ENCODE measurements at regions not wholly inside any gene's neighbourhood (a gene's known extent, or its start where the extent isn't known, plus 50 kb on each side); places are given as distances from the start of the nearest gene placed in this dataset.

DNA sequence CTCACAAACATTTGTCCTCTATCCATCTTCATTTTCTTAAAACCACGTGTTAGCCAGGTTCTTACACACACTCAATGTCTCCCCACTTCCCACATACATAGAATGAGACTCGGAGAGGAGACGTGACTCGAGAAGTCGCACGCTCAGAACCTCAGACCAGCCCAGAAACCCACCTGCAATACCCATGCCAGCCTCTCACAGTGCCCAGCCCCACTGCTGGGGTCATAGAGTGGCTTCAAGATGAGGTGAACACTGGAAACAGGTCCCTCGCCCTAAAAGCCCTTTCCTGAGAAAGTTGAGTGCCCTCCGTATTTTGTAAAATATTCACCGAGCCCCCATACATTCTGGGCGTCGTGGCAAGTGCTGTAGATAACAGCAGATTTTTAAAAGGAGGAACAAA is 487.4 kb downstream of the EIPR1 start:
- WGBS, 2 donors = 88 to 90% methylated on average over 11 of the region's 11 CpGs
- H3K27me3 ChIP-seq = no peaks in the 10 kb centered on the region
- H3K4me1 ChIP-seq = no peaks in the 10 kb centered on the region
- H3K4me3 ChIP-seq = no peak overlapping the region
- H3K27ac ChIP-seq = no peak overlapping the region
- TF ChIP-seq POLR2A (IDR thresholded peaks at IDR 0.05) (no peak), POLR2AphosphoS5 (IDR thresholded peaks at IDR 0.05) (no peak), EP300 (IDR thresholded peaks at IDR 0.05) (no peak)
- TF ChIP-seq, protein P1, sequence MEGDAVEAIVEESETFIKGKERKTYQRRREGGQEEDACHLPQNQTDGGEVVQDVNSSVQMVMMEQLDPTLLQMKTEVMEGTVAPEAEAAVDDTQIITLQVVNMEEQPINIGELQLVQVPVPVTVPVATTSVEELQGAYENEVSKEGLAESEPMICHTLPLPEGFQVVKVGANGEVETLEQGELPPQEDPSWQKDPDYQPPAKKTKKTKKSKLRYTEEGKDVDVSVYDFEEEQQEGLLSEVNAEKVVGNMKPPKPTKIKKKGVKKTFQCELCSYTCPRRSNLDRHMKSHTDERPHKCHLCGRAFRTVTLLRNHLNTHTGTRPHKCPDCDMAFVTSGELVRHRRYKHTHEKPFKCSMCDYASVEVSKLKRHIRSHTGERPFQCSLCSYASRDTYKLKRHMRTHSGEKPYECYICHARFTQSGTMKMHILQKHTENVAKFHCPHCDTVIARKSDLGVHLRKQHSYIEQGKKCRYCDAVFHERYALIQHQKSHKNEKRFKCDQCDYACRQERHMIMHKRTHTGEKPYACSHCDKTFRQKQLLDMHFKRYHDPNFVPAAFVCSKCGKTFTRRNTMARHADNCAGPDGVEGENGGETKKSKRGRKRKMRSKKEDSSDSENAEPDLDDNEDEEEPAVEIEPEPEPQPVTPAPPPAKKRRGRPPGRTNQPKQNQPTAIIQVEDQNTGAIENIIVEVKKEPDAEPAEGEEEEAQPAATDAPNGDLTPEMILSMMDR (IDR thresholded peaks at IDR 0.05) = no peak
- H3K36me3 ChIP-seq = no peaks in the 10 kb centered on the region
- no peak for DNase-seq
- intact Hi-C loops (cut with DNase I) = no loop called here
- H3K9me3 ChIP-seq = no peaks in the 10 kb centered on the region

DNA sequence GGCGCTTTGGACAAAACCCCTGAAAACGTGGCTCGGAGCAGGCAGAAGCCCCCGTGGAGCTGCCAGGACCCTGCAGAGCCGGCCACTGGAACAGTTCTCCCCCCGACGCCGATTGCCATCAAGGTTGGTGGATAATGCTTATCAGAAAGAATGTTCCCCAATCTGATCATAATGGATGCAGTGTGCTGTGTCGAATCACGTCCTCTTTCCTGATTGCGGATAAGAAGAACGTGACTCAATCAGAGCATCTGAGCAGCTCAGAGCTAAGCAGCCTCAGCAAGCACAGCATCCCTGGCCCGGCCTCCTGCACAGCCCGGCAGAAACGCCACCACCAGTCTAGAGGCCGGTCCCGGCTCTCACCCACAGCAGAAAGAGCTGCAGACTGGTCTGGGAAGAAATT is 488.0 kb downstream of the EIPR1 start:
- no peak for DNase-seq

DNA sequence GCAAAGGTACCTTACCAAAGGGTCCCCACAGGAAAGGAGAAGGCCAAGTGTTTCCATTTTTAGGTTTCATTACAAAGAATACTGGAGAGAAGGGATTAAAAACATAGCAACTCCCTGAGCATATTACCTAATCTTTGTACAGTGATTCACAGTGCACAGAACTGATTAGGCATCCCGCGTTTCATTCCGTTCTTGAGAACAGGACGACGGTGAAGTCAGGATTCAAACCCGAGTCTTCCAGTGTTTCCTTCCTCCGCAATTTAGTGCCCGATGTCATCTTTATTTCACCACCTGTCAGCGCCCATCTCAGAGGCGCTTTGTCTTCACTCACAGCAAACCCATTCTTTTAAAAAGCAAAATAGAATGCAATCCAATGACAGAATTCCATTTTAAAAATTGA is 488.5 kb downstream of the EIPR1 start:
- 90 to 94% methylated on average over 10 of the region's 10 CpGs for WGBS, 2 donors
- no peak for TF ChIP-seq POLR2AphosphoS5 (IDR thresholded peaks at IDR 0.05)
- TF ChIP-seq POLR2A (IDR thresholded peaks at IDR 0.05) = no peak
- TF ChIP-seq, protein P1 (IDR thresholded peaks at IDR 0.05) = no peak
- no peak for TF ChIP-seq EP300 (IDR thresholded peaks at IDR 0.05)
- Histone ChIP-seq H3K36me3 (no peaks in the 10 kb centered on the region), H3K4me3 (no peak overlapping the region), H3K4me1 (no peaks in the 10 kb centered on the region), H3K27me3 (no peaks in the 10 kb centered on the region), H3K9me3 (no peaks in the 10 kb centered on the region), H3K27ac (no peak overlapping the region)
- no peak for DNase-seq
- intact Hi-C loops (cut with DNase I) = no loop called here

More for the DNA sequence above, 488.0 kb downstream of the EIPR1 start:
- no peak overlapping the region for H3K27ac ChIP-seq
- no peak overlapping the region for H3K4me3 ChIP-seq
- no peaks in the 10 kb centered on the region for H3K27me3 ChIP-seq
- TF ChIP-seq, protein P1 (IDR thresholded peaks at IDR 0.05) = no peak
- intact Hi-C loops (cut with DNase I) = no loop called here
- no peaks in the 10 kb centered on the region for H3K9me3 ChIP-seq
- WGBS, 2 donors = 88 to 91% methylated on average over 17 of the region's 17 CpGs
- no peaks in the 10 kb centered on the region for H3K4me1 ChIP-seq
- no peaks in the 10 kb centered on the region for H3K36me3 ChIP-seq

DNA sequence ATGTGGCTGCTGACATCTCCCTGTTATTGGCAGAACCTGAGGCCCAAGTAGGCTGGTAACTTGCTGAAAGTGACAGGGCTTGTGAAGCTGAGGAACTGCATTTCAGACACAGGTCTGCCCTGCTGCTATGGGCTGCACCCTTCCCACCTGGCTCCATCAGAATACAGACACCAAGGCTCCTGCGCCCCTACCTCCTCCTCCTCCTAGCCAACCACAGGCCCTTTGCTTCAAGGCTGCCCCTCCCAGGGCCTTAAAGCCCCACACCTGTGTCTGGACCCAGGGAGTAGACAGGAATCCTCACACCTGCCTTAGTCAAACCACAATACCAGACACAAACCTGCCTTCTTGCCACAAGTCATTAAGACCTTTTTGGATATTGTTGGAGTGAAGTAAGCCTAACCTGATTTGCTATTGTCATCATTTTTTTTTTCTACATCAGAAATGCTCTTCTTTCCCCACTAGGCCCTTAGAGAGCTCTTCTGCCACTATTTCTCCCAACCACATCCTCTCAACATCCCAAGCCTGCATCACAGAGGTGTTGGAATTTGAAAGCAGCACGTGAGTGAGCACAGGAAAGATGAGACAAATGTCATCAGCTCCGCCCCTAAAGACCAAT is 489.7 kb downstream of the EIPR1 start:
- 73 to 87% methylated on average over 3 of the region's 3 CpGs for WGBS, 2 donors
- no peak for TF ChIP-seq POLR2A (IDR thresholded peaks at IDR 0.05)
- TF ChIP-seq, protein P1 (IDR thresholded peaks at IDR 0.05) = no peak
- no peak for TF ChIP-seq EP300 (IDR thresholded peaks at IDR 0.05)
- no peak for TF ChIP-seq POLR2AphosphoS5 (IDR thresholded peaks at IDR 0.05)
- no peak overlapping the region for H3K27ac ChIP-seq
- H3K36me3 ChIP-seq = no peaks in the 10 kb centered on the region
- no peaks in the 10 kb centered on the region for H3K4me1 ChIP-seq
- intact Hi-C loops (cut with DNase I) = no loop called here
- DNase-seq = no peak
- no peak overlapping the region for H3K4me3 ChIP-seq
- H3K27me3 ChIP-seq = no peaks in the 10 kb centered on the region
- no peaks in the 10 kb centered on the region for H3K9me3 ChIP-seq

DNA sequence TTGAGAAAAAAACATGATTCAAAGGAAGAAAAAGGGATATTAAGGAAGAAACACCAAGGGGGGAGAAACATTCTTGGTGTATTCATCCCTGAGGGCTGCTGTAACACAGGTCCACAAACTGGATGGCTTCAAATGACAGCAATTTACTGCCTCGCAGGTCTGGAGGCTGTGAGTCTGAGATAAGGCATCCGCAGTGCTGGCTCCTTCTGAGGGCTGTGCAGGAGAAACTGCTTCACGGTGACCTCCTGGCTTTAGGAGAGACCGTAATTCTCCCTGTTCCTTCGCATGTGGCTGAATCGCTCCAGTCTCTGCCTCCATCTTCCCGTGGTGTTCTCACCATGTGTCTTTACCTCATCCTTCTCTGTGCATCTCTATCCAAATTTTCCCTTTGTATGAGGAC is 490.7 kb downstream of the EIPR1 start:
- DNase-seq = no peak
- Histone ChIP-seq H3K4me1 (no peaks in the 10 kb centered on the region), H3K4me3 (no peak overlapping the region), H3K9me3 (no peaks in the 10 kb centered on the region), H3K36me3 (no peaks in the 10 kb centered on the region), H3K27ac (no peak overlapping the region), H3K27me3 (no peaks in the 10 kb centered on the region)
- TF ChIP-seq POLR2AphosphoS5 (IDR thresholded peaks at IDR 0.05) (no peak), EP300 (IDR thresholded peaks at IDR 0.05) (no peak), POLR2A (IDR thresholded peaks at IDR 0.05) (no peak)
- TF ChIP-seq, protein P1 (IDR thresholded peaks at IDR 0.05) = no peak
- 49 to 53% methylated on average over 7 of the region's 7 CpGs for WGBS, 2 donors
- intact Hi-C loops (cut with DNase I) = no loop called here

Data from sigmoid colon (tissue), 6 donors.